ENCODE measurements at regions not wholly inside any gene's neighbourhood (a gene's known extent, or its start where the extent isn't known, plus 50 kb on each side); places are given as distances from the start of the nearest gene placed in this dataset.

- in situ Hi-C loops (cut with MboI; ENCODE audit: low pct_unique_long_range_greater_than_20kb, low sequenced_read_pairs, unreplicated experiment) = no loop called here
- no peak for DNase-seq (ENCODE audit: low spot score)
- TF ChIP-seq, protein P1, sequence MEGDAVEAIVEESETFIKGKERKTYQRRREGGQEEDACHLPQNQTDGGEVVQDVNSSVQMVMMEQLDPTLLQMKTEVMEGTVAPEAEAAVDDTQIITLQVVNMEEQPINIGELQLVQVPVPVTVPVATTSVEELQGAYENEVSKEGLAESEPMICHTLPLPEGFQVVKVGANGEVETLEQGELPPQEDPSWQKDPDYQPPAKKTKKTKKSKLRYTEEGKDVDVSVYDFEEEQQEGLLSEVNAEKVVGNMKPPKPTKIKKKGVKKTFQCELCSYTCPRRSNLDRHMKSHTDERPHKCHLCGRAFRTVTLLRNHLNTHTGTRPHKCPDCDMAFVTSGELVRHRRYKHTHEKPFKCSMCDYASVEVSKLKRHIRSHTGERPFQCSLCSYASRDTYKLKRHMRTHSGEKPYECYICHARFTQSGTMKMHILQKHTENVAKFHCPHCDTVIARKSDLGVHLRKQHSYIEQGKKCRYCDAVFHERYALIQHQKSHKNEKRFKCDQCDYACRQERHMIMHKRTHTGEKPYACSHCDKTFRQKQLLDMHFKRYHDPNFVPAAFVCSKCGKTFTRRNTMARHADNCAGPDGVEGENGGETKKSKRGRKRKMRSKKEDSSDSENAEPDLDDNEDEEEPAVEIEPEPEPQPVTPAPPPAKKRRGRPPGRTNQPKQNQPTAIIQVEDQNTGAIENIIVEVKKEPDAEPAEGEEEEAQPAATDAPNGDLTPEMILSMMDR (IDR thresholded peaks at IDR 0.05; ENCODE audit: extremely low read depth, insufficient read depth, missing control alignments) = no peak
Observed at GRCh38 chr16:13606804-13607203, 313.1 kb upstream of the ERCC4 start.

- no peak for DNase-seq (ENCODE audit: low spot score)
- TF ChIP-seq, protein P1 (IDR thresholded peaks at IDR 0.05; ENCODE audit: extremely low read depth, insufficient read depth, missing control alignments) = no peak
- in situ Hi-C loops (cut with MboI; ENCODE audit: low pct_unique_long_range_greater_than_20kb, low sequenced_read_pairs, unreplicated experiment) = no loop called here
Observed at GRCh38 chr16:13607289-13607688, 312.7 kb upstream of the ERCC4 start.

DNA sequence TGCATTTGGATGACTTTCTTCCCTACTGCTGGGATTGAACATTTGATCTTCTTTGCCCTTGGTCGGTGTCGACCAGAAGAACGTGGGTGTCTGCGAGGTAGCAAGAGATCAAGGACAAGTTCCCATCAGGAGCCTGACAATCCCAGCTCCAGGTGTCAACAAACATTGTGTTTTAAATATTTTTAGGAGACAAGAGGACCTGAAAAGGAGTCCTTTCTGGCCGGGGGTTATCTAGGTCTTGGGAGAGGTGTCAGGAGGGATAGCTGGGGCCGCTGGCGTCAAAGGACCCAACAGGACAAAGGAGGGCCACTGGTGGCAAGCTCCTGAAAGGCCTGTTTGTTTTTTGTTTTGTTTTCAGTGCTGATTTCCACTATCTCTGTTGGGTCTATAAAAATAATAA, 308.4 kb upstream of the ERCC4 start:
- in situ Hi-C loops (cut with MboI; ENCODE audit: low pct_unique_long_range_greater_than_20kb, low sequenced_read_pairs, unreplicated experiment) = no loop called here
- DNase-seq (ENCODE audit: low spot score) = no peak
- TF ChIP-seq, protein P1 (IDR thresholded peaks at IDR 0.05; ENCODE audit: extremely low read depth, insufficient read depth, missing control alignments) = no peak

GRCh38 chr16:13612623-13613022, 307.3 kb upstream of the ERCC4 start:
- in situ Hi-C loops (cut with MboI; ENCODE audit: low pct_unique_long_range_greater_than_20kb, low sequenced_read_pairs, unreplicated experiment) = no loop called here
- DNase-seq (ENCODE audit: low spot score) = no peak
- TF ChIP-seq, protein P1 (IDR thresholded peaks at IDR 0.05; ENCODE audit: extremely low read depth, insufficient read depth, missing control alignments) = no peak

DNA sequence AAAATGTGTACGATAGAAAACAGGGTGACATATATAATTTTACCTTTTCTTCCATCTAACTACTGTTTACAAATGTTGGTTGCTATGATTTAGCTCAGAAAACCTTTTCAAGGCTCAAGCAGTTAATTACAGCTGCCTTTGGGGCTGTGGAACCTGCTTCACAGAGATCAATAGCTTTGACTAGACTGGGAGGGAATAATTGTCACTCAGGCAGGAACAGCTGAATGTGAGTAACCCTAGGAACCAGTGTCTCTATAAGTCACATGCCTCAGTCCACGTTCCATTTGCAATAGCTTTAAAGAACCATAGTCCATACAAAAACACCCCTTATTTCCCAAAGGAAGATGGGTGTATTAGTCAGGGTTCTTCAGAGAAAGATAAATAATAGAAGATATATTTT, 306.8 kb upstream of the ERCC4 start:
- in situ Hi-C loops (cut with MboI; ENCODE audit: low pct_unique_long_range_greater_than_20kb, low sequenced_read_pairs, unreplicated experiment) = no loop called here
- TF ChIP-seq, protein P1 (IDR thresholded peaks at IDR 0.05; ENCODE audit: extremely low read depth, insufficient read depth, missing control alignments) = no peak
- no peak for DNase-seq (ENCODE audit: low spot score)

- TF ChIP-seq, protein P1 (IDR thresholded peaks at IDR 0.05; ENCODE audit: extremely low read depth, insufficient read depth, missing control alignments) = no peak
- in situ Hi-C loops (cut with MboI; ENCODE audit: low pct_unique_long_range_greater_than_20kb, low sequenced_read_pairs, unreplicated experiment) = no loop called here
Observed at GRCh38 chr16:13621639-13622038, 298.3 kb upstream of the ERCC4 start.

DNA sequence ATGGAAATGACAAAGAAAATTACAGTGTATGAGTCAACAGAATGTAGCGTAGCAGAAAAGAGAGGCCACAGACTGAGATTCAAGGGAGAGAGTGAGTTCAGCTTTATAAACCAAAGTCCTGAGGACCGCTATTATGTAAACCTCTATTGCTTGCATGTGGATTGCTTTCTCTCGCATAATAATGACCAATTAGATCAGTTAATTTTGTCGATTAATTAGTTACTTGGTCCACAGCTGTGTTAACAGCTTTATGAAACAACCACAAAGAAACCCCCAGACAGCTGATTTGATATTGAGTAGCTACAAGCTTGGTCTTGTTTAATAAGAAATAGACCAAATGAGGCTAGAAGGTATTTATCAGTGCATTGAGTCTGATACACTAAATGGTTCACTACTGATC, 291.8 kb upstream of the ERCC4 start:
- no peak for DNase-seq (ENCODE audit: low spot score)
- TF ChIP-seq, protein P1 (IDR thresholded peaks at IDR 0.05; ENCODE audit: extremely low read depth, insufficient read depth, missing control alignments) = no peak
- in situ Hi-C loops (cut with MboI; ENCODE audit: low pct_unique_long_range_greater_than_20kb, low sequenced_read_pairs, unreplicated experiment) = no loop called here

More at GRCh38 chr16:13621639-13622038, 298.3 kb upstream of the ERCC4 start:
- no peak for DNase-seq (ENCODE audit: low spot score)
